HS-27A (cell line): ENCODE measurements at regions not wholly inside any gene's neighbourhood (a gene's known extent, or its start where the extent isn't known, plus 50 kb on each side); places are given as distances from the start of the nearest gene placed in this dataset.

Experiments
- DNase-seq: peaks from one replicate; pipeline ENCODE4 v3.0.0-alpha.2; 2012; ENCODE audit warnings: low read depth, missing footprints

DNA sequence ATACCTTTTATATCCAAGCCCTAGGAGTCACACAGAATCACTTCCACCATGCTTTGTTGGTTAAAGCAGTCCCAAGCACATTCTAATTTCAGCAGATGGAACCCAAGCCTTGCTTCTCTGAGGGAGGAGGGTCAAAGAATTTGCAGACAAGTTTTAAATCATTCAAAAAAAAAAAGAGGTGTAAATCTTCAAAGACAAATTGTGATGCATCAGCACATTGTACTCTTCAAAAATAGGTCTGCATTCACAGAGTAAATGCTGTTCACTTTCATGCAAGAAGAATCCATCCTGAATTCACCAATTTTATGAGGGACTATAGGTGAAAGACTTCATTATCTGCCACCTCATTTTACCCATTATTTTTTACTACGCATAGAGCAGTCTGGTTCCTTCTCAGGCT is 321.8 kb upstream of the PRDM1 start:
- no peak for DNase-seq

DNA sequence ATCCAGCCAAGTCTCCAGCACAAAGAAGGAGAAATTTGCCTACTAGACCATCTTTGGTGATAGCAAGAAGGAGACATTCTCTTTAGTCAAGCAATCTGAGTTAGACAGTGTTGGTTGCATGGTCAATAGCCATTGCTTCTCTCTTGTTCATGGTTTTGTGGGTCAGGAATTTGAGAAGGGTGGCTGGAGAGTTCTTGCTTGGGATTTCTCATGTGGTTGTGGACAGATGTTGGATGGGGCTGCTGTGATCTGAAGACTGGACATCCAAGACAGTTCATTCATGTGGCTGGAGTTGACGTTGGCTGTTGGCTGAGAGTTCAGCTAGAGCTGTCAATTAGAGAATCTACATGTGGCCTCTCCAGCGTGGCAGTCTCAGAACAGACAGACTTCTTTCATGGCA is 322.3 kb upstream of the PRDM1 start:
- no peak for DNase-seq

- no peak for DNase-seq
Observed at GRCh38 chr6:105760746-105761145, 325.4 kb upstream of the PRDM1 start.

DNA sequence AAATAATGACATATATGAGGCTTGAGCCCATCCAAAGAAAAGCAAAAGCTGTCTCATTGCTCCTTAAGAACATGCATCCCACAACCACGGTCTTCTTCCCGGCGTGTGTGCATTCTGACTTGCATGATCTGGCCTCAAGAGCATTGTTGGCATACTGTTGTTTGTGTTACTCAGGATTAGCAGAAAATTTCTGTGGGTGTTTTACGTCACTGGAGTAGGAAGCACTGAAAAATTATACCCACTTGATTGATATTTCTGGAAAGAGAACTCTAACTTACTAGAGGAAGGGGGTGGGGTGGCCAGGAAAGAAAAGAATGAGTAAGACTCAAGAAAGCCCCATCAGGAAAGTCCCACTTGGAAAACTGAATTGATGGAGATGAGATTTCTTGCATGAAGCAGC is 326.2 kb upstream of the PRDM1 start:
- DNase-seq: no peak

DNA sequence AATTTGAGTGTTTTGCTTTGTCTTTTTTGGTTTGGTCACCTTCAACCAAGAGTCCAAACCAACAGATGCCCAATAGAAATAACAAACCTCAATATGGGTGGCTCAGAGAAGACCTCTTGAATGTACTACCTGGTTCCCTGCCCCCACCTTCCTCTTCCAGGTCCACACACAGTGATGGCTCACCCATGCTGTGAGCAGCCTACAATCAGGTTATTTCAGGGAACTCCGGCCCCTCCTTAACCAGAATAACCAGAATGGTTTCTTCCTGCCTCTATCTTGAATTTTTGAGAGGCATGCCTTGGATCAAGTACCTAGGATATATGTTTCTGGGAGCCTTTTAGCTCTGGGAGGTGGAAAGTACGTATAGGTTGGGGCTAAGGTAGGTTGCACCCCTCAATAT is 327.1 kb upstream of the PRDM1 start:
- no peak for DNase-seq

DNA sequence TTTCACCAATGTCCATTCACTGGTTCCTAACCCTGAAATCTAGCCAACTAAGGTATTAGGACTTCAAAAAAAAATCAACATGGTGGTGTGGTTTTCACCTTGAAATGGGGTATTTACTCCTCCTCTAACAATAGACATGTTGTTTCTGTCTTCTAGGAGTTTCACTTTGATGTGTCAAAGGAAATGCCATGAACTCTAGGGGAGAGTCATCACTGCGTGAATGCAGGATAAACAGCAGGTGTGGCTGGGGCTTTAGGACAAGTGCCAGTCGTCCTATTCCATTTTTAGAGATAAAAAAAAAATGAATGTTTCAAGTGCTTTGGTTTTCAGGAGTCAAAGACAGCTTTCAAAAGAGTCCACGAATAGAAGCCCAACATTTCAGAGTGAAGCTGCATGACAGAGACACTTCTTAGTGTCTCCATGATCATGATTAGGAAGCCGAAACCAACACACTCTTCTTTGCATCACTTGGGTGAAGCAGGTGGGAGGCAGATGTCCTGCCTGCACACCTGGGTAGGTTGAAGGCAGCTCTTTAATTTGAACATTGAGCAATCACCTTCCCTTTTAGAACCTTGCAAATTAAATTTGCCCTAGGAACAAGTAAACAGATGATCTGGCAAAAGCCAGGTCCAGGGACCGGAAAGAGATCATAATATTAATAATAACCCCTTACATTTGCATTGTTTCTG is 328.5 kb upstream of the PRDM1 start:
- DNase-seq: no peak

DNA sequence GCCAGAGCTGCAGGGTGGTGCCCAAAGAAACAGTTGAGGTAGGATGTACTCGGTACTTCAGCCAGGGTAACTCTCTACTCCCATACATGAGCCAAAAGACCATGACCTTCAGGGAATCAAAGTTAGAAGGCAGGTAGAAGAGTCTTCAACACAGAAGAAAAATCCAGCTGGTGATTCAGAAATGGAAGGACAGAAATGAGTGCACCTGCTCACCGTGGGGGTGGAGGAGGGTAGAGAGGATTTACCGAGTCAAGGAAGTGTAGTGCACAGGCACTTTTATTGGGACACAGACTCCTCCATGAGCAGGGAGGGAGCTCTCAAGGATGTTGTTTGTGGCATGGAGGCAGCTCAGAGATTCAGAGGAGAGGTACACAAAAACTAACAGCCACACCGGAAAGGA is 330.3 kb upstream of the PRDM1 start:
- no peak for DNase-seq

DNA sequence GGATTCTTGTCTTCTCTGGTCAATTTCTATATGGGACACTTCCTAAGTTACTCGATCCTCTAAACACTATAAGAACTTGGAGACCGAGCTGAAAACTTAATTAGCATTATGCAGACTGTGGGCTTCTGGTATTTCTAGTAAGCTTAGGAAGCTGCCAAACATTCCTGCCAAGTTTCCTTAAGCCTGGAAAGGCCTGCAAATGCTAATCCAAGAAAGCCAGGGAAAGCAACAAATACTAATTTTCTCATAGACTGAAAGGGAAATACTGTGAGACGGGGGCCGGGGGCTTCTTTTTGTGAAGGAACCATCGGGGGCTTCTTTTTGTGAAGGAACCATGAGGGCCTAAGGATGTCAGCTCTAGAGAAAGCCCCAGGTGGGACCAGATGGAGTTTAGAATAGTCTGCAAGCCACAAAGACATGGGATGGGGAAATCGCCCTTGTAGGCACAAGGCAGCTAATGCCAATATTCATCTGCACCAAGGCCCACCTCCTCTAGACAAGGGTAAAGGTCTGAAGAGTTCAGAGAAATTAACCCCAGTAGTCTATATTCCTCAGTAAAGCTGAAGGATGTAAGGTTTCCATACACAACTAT is 332.4 kb upstream of the PRDM1 start:
- DNase-seq: no peak

DNA sequence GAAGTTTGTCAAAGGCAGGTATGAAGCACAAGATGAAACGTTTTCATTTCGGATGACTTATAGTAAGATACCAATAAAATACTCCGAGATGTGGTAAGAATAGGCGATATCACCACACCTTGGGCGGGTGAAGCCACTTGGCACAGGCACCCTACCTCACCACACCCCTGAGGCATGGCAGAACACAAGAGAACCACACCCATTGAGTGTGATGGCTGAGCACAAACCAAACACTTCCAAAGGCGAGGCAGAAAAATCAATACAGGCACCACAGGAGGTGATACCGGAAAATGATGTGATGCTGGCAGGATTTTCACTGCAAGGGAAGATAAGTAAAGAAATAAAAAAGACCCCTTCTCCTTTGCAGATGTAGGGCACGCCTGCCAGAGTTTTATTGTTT is 332.9 kb upstream of the PRDM1 start:
- no peak for DNase-seq

GRCh38 chr6:105750089-105750488 is 336.0 kb upstream of the PRDM1 start:
- no peak for DNase-seq

DNA sequence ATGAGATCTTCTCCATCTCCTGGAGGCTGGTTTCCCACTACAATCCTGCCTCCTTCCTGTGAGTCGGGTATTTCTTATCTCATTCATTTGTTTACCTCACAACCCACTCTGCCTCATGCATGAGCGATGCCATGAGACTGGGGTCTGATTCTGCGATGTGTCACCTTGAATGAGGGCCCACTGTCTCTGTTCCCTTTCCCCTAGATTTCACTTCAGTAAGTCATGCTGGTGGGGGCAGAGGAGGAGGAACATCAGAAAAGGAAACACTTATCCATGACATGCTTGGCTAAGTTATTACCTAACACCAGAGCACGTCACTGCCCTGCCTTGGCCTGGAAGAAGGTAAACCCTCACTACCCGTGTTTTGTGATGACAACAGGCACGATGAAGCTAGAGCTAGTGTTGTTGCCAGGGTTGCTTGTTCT is 337.4 kb upstream of the PRDM1 start:
- no peak for DNase-seq

GRCh38 chr6:105747823-105748405 is 338.2 kb upstream of the PRDM1 start:
- no peak for DNase-seq

- DNase-seq: no peak
Observed at GRCh38 chr6:105746509-105746908, 339.6 kb upstream of the PRDM1 start.

DNA sequence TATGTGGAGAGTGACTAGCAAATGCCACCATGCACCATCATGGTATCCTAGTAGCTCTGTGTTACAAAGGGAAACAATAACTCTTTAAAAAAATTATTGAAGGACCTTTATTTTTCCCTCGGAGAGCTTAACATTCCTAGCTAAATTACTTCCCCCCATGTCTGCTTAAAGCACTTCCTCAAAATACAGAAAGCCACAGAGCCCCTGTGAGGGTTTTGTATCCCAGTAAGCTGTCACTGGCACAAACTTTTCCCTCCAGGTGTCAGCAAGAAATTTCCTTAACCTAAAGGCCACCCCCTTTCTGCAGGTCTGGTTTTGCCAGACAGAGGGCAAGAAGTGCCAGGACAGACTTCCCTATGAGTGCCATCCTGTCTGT is 340.0 kb upstream of the PRDM1 start:
- no peak for DNase-seq

- DNase-seq: no peak
Observed at GRCh38 chr6:105745464-105746129, 340.5 kb upstream of the PRDM1 start.

GRCh38 chr6:105744815-105745214 is 341.3 kb upstream of the PRDM1 start:
- no peak for DNase-seq

DNA sequence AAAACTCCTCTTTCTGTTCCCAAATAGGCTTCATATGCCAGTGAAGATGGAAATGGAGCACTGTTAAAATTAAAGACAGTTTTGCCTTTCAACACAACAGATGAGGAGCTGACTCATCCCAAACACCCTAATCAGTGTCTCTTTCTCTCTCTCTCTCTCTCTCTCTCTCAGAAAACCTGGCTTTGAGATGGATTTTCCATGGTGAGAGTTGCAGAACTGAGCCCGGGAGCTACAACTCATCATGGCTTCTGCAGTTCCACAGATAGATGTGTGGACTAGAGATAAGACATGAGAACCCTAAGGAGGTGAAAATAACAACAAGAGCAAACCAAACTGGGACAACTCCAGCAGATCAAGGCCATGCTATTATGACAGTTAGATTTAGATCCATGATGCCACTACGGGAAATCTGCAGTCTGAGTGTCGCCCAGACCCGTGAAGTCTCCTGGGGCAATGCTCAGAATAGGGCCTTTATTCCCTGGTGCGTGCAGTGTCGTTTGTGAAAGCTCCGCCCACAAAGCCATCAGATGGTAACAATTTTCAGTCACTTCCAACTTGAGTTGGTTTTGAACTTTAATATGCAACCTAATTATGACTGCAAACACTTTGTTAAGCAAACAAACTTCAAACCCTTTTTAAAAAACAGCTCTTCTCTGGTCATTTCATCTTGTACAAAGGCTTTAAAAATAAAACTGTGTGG is 338.2 kb upstream of the PREP start:
- DNase-seq: no peak

DNA sequence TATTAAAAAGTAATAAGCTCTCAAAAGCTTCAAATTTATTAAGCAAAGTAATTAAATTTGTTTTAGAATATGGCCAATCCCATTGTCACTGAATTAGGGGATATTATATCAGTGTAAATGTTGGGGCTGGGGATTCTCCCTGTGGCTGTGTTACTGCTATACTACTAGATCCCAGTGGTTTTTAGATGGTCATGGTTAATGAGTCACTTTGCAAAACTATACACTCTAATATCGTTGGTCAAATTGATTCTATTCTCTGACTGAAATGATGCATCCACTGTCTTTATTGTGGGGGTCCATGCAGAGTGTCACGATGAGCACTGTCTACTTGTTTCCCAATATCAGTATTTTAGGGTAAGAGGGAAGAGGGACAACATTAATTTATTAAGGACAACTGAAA is 336.9 kb upstream of the PREP start:
- DNase-seq: no peak

DNA sequence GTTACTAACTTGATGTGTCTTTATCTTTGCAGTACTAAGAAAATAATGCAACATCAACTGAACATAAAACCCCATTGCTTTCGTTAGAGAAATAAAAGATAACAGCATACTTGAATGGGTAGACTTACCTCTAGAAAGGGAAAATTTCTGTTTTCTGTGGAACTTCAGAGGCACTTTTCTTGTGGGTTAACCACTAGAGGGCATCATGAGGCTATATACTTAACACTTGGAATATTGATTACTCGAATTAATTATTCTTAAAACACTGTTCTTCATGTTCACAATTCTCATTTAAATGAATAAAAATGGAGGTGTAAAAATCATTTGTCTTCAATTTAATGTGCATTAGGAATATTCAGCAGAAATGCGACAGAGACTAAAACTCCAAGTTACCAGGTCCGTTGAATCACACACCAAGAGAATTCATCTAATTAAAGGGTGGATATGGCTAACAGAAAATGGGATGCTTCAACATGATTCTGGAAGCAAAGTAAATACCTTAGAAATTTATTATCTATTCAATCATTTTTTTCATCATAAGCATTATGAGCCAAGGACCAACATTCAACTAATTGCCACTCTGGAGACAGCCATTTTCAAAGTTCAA is 330.8 kb upstream of the PREP start:
- DNase-seq: no peak

- no peak for DNase-seq
Observed at GRCh38 chr6:105728995-105729394, 326.1 kb upstream of the PREP start.

DNA sequence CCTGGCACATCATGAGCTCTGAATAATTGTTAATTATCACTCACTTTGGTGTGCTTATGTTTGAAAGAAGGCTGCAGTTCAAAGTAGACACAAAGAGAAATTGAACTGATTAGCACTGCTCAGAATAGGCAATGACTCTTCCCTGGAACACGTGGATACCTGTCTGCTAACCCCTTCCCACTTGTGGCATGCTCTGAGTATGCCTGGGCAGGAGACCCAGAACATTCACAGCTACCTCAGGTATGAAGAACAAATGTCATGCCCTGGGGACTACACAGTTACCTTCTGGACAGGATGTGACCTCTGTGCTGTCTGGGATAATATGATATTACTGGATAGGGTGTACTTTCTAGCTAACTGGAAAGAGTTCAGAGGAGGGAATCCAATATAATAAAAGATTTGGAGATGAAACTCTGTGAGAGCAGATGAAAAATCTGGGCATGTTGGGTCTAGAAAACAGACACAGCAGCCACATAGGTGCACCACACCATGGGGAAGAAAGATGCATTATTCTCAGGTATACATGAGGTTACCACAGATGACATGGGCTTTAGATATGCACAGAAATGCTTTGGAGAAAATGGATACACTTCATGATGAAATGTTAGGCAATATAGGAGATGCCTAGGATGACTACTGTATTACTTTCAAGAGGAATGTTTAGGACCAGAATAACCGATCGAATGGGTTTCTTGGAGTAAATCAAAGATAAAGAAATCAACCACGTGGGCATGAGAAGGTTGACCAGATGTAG is 324.2 kb upstream of the PREP start:
- no peak for DNase-seq

- no peak for DNase-seq
Observed at GRCh38 chr6:105714846-105715245, 312.0 kb upstream of the PREP start.
